Right ventricle myocardium superior (tissue), 1 donor: ENCODE measurements at regions not wholly inside any gene's neighbourhood (a gene's known extent, or its start where the extent isn't known, plus 50 kb on each side); places are given as distances from the start of the nearest gene placed in this dataset.
"Not testable (repeated sequence)": the region's sequence is repeated elsewhere in the genome, so short reads cannot be mapped to it uniquely, and the experiment has no call there.

Source experiments
- ATAC-seq: fragments of 200-7000 bp; cut with Tn5 transposase; one replicate; pipeline ENCODE4 v1.9.1; 2020; ENCODE audit warnings: mild to moderate bottlenecking; ENCODE audit not compliant: poor library complexity
- DNase-seq: peaks from one replicate; pipeline ENCODE4 v3.0.0-alpha.2; 2020
- intact Hi-C: fragments of 100-400 bp; cut with DNase I; formaldehyde crosslinking; loops from one replicate; pipeline ENCODE4 v1.11.2; 2022
- donor health status: DM: no; HTN: yes; CAD: no; lungs with severe emphysema.

DNA sequence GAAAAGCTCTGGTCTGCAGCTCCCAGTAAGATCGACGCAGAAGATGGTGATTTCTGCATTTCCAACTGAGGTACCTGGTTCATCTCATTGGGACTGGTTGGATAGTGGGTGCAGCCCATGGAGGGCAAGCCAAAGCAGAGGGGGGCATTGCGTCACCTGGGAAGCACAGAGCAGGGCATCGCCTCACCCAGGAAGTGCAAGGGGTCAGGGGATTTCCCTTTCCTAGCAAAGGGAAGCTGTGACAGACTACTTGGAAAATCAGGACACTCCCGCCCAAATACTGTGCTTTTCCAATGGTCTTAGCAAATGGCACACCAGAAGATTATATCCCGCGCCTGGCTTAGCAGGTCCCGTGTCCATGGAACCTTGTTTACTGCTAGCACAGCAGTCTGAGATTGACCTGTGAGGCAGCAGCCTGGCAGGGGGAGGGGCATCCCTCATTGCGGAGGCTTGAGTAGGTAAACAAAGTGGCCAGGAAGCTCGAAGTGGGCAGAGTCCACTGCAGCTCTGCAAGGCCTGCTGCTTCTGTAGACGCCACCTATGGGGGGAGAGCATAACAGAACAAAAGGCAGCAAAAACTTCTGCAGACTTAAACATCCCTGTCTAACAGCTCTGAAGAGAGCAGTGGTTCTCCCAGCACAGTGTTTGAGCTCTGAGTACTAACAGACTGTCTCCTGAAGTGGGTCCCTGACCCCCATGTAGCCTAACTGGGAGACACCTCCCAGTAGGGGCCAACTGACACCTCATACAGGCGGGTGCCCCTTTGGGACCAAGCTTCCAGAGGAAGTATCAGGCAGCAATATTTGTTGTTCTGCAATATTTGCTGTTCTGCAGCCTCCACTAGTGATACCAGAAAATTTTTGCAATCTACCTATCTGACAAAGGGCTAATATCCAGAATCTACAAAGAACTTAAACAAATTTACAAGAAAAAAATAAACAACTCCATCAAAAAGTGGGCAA is 871.7 kb downstream of the IGSF11 start:
- DNase-seq, intact Hi-C loops, ATAC-seq: not testable (repeated sequence)

DNA sequence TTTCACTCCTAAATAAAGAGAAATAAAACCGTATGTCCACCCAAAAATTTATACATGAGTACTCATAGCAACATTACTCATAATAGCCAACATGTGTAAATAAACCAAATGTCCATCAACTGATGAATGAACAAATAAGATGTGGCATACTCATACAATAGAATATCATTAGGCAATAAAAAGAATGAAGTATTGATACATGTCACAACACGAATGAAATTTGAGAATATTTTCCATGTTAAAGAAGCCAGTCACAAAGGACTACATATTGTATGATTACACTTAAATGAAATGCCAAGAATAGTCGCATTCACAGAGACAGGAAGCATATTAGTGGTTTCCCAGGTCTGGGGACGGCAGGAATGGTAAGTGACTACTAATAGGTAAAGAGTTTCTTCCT is 869.2 kb downstream of the IGSF11 start:
- ATAC-seq, result no peak
- no peak for DNase-seq
- intact Hi-C loops, result no loop called here

DNA sequence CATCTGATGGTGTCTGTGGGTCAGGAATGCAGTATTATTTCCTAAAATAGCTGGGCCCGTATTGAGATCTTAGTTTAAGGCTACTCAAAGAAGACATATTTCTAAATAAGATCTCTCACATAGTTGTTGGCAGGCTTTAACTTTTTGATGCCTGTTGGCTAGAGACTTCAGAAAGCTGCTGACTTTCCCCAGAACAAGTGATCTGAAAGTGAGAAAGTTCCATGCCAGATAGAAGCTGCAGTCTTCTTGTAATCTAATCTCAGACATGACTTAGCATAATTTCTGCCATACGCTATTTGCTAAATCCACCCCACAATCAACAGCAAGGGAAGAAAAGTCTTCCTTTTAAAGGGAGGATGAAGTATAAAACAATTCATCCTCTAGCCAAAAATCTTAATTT is 867.1 kb downstream of the IGSF11 start:
- DNase-seq (no peak), ATAC-seq (no peak)
- intact Hi-C loops, result no loop called here

DNA sequence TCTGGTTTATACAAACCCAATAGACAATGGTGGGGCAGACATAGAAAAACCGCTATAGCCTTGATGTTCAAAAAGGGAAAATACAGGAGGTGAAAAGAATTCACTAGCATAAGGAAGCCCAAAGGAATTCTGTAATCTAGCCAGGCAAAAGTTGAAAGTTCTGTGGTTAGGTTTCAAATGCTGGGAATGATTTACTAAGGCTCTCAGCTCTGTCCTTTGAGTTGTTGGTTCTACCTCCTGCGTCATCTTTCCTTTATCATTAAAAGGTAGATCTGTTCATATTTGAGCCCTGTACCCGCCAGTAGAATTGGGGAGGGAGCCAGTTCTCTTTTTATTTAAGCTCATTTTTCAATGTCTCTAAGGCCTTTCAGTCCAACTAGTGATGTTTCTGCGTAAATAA is 866.5 kb downstream of the IGSF11 start:
- ATAC-seq (no peak), DNase-seq (no peak)
- intact Hi-C loops, result no loop called here

DNA sequence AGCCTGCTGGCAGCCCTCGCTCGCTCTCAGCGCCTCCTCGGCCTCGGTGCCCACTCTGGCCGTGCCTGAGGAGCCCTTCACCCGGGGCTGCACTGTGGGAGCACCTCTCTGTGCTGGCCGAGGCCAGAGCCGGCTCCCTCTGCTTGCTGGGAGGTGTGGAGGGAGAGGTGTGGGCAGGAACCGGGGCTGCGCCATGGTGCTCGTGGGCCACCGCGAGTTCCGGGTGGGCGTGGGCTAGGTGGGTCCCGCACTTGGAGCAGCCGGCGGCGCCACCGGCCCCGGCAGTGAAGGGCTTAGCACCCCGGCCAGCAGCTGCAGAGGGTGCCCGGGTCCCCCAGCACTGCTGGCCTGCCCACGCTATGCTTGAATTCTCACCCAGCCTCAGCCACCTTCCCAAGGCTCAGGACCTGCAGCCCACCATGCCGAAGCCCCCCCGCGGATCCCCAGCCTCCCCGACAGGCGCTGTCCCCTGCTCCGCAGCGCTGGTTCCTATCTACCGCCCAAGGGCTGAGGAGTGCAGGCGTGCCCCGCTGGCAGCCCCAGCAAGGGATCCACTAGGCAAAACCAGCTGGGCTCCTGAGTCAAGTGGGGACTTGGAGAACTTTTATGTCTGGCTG is 863.3 kb downstream of the IGSF11 start:
- ATAC-seq (no peak), DNase-seq (peak; percentile 27)
- intact Hi-C loops, result no loop called here

DNA sequence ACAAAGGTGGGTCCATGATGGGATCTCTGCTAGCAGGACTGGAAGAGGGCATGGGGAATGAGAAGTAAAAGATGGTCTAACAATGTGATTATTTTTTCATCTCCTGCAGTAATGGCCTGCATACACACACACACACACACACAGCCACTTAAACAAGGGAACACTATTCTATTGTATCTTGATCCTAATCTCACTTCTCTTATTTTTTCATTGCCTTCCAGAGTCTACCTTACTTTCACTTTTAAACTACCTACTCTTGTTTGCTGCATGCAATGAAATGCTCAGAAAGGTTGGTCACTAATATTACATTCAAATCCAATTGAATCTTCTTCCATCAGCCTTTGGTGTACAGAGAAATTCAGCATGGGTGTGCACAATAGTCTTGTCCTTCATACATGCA is 853.8 kb downstream of the IGSF11 start:
- ATAC-seq (no peak), DNase-seq (no peak)
- intact Hi-C loops, result no loop called here

DNA sequence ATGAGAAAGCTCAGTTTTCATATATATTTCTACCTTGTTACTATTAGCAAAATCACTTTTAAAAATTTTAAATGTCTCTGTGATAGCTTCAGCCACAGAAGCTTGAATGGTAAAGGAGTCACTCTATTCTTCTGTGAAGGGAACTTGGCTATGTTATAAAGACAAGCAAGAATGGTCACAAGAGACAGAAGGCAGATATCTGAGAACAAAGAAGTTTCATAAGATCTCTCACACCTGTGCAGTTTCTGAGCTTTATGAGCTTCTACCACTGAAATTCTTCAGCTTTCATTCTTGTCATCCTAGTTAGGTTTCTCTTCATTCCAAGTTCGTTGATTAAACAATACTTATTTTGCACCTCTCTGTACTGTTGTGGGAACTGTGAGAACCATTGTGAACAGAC is 853.4 kb downstream of the IGSF11 start:
- intact Hi-C loops, result no loop called here
- DNase-seq (no peak), ATAC-seq (no peak)

DNA sequence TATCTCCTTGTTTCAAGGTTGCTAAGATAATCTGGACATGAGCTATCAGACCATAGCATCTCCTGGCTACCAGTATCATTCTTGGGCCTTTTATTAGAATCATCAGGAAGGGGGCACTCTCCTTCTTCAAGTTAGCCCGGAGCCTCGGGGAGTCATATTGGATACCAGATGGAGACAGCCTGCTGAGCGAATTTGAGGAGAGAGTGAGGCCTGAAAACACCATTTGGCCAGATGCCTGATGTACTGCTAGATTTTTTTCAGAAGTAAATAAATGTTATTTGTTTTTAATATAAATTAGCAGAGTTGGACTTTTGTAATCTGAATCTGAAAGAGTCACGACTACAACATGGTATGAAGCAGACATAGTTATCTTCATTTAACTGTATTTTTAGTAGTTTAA is 848.6 kb downstream of the IGSF11 start:
- ATAC-seq, result no peak
- DNase-seq, result no peak
- intact Hi-C loops, result no loop called here

DNA sequence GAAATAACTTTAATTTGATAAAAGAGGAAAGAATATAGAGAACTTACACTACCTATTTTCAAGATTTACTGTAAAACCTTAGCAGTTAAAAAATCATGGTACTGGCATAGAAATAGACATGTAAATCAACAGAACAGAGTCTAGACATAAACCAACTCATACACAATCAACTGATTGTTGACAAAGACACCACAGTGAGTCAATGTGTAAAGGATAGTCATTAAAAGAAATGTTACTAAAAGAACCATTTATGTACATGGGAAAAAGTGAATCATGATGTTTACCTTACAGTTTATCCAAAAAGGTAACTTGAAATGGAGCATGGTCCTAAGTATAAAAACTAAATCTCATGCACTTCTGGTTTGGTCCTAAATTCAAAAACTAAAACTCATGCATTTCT is 847.4 kb downstream of the IGSF11 start:
- no peak for ATAC-seq
- intact Hi-C loops, result no loop called here
- DNase-seq, result no peak

DNA sequence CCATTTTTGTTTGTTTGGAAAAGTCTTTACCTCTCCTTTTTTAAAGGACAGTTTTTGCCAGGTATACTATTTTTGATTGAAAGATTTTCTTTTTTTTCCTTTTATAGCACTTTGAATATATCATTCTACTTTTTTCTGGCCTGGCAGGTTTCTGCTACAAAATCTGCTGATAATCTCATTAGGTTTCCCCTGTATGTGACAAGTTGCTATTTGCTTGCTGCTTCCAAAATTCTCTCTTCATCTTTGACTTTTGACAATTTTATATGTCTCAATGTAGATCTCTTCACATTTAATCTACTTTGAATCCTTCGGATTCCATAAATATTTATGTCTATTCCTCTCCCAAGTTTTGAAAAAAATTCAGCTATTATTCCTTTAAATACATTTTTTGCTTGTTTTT is 838.5 kb downstream of the IGSF11 start:
- ATAC-seq, result no peak
- intact Hi-C loops, result no loop called here
- no peak for DNase-seq

DNA sequence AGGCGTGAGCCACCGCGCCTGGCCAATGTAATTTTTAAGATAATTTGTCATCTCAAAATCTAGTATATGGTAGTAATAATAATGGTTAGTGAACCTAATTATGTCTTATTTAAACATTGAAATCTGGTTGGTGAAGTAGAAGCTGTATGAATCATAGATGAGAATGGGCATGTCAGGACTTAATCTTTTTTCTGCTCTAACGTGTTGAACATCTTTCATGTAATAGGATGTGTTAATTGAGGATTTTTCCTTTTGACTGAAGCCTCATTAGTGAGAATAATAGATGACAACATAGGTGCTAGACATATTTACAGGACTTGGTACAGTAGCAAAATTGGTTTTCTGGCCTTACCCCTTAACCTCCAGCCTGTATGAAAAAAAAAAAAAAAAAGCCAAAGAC is 835.6 kb downstream of the IGSF11 start:
- intact Hi-C loops, result no loop called here
- ATAC-seq (no peak), DNase-seq (no peak)

DNA sequence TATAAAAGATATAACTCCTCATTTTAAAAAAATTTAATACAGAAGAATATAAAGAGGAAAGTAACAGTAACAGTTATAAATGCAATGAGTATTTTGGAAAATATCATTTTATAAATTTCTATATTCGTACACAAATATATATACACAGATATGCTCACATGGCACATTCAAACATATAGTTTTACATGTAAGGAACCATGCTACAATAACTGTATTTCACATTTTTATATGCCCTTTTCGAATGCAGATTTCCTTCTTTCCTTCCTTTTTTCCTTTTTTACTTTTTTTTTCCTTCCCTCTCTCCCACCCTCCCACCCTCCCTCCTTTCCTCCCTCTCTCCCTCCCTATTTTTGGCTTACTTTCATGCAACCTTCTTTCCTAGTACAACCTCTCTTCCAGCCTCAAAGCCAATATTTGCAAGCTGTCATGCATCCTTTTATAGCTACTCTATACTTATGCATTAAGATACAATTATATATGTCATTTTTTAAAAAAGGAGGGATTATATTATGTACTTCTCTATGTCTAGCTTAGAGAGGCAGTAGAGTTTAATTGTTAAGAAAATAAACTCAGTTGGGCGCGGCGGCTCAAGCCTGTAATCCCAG is 830.5 kb downstream of the IGSF11 start:
- no peak for DNase-seq
- intact Hi-C loops, result no loop called here
- ATAC-seq, result no peak

DNA sequence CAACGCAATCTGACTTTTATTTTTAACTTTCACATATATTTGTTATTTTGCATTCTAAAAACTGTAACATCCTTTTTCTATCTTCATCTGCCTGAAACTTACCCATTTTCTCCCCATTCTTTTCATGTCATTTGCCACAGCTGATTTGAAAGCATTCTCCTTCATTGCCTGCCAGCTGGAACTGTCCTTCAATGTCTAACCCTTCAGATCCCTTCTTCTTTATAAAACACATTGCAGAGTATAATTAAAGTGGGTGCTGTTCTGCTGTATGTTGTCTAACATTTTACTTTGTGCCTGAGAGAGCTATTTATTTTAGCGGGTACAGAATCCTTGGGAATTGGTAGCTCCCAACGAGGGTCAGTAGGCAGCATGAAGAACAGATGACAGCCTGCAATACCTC is 827.4 kb downstream of the IGSF11 start:
- ATAC-seq (no peak), DNase-seq (no peak)
- intact Hi-C loops, result no loop called here

DNA sequence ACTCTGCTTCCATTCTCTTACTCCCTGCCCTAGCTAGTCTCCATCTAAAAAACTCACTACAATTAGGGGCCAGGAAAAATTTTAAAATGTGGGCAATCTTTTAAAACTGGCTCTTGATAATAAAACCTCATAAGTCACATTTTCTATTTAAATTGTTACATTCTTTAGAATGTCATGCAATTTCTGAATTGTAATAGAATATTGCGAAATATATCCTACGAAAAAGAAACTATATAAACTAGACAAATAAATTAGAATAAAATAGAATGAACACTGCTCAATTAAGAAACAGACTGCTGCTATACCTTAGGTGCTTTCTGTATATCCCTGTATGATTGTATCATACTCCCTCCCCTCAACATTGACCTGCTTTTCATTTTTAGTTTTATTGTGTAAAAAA is 826.0 kb downstream of the IGSF11 start:
- ATAC-seq, result no peak
- intact Hi-C loops, result no loop called here

DNA sequence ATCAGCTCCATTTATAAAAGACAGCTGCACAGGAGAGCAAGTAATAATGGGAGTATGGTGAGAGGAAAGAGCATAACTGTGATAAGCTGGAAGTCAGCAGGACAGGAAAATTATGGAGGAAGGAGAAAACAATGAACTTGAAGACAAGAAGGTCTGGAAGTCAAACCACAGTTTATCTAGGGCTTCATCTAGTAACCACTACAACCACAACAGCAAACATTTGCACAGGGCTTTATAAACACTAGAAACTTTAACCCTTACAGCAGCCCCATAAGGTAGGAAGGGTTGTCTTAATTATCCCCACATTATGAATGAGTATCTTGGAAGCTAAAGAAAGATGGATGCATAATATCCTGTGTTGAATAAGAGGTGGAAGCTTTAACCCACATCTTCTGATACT is 820.8 kb downstream of the IGSF11 start:
- ATAC-seq, result no peak
- intact Hi-C loops, result no loop called here
- no peak for DNase-seq

More for the DNA sequence above, 826.0 kb downstream of the IGSF11 start:
- no peak for DNase-seq

DNA sequence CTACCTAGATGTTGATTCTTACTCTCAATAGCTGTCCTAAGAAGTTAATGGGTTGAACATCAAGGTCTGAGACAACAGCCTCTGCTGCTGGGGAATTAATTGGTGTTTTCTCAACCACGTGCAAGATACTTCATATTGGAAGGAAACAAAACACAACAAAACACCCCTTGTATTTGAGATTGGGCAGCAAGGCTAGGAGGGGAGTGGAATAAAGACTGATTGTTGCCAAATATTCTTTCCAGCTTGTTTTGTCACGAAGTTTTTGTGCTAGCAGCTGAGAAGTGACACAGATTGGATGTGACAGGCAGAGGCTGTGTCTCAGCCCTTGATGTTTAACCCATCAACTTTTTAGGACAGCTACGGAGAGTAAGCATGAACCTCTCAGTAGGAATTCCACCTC is 808.4 kb downstream of the IGSF11 start:
- intact Hi-C loops, result no loop called here
- DNase-seq (no peak), ATAC-seq (no peak)

DNA sequence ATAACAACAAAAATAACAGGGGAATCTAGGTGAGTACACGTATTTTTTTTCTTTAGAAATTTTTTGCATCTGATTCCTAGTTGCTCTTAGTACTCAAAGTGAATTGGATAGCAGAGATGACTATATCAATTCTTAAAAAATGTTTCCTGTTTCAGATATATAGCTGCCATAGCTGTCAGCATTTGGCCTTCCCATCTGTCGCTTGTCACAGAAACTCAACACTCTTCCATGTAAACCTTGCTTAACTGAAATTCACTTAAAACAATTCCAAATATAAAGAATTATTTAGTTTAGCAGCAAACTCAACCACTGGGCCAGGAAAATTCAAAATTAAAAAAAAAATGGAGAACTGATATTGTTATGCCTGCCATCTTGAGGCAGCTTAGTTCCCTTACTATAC is 807.5 kb downstream of the IGSF11 start:
- intact Hi-C loops, result no loop called here
- no peak for DNase-seq
- no peak for ATAC-seq

DNA sequence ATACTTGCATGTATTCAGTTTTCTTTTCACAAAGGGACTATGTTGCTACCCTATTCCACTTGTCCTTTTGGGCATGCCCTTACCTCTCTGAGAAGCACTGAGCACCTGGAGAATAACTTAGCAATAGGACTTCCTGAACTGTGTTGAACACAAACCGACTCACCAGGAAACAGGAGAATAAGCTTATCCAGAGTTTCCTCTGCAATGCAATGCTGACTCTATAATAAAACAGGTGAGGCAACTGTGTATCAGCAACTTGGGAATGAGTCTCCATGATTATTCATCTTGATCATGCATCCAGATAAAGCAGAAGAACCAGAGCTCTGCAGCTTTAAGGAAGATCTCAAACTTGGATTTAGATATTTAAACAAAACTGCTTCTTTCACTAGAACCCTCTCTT is 806.5 kb downstream of the IGSF11 start:
- DNase-seq, result no peak
- ATAC-seq, result no peak
- intact Hi-C loops, result no loop called here

DNA sequence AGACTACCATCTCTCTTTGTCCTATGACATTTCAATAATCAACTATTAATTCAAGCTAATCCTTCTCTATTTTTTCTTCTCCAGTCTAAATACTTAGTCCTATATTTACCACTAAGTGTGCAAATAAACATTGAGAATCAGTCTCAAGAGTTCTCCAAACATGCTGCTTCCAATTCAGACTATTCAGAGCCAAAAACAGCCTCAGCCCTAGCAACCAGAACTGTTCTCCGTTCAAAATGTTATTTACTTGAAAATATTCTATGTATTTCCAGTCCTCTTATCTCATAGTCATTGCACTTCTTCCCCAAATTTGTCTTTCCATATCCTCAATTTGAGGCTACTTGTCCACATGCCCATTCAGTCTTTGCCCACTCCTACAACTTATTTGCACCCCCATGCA is 805.5 kb downstream of the IGSF11 start:
- no peak for ATAC-seq
- intact Hi-C loops, result no loop called here
- DNase-seq, result no peak

DNA sequence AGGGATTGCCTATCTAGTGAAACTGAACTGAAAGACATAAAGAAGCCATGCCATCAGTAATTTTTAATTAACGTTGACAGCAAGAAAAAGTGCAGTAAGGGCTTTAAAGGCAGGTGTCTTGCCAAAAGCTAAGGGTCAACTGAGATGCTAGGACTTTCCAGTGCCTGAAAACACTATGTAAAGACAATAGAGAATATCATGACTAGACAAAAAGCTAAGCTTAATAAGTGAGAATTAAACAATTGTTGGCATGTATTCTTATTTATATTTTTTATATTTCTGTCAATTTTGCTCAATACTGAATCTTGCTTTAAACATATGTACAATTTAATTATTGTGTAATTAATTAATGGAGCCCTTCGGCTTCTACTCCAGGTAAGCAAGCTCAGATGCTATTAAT is 803.1 kb downstream of the IGSF11 start:
- DNase-seq (no peak), ATAC-seq (no peak)
- intact Hi-C loops, result no loop called here
